ENCODE measurements at regions not wholly inside any gene's neighbourhood (a gene's known extent, or its start where the extent isn't known, plus 50 kb on each side); places are given as distances from the start of the nearest gene placed in this dataset.
"Not testable (repeated sequence)": the region's sequence is repeated elsewhere in the genome, so short reads cannot be mapped to it uniquely, and the experiment has no call there.

DNA sequence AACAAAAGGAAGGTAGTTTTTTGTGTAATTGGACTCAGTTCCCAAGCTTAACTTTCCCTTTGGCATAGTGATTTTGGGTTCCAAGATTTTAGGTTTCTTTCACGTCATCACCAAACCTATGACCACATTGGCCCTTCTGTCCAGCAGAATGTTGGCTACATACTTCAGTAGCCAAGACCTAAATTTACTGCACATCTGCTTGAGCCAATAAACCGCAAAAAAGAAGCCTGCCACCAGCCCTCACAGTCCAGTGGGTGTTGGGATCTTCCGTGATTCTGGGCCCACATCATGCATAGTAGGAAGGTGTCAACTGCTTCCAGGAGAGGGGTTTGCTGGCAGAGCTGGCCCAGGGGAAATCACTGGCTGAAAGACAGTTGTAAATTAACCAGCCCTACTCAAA lies 57.6 kb upstream of the LIPC start:
- Histone ChIP-seq H3K36me3 (ENCODE audit: insufficient read depth, low read depth, low read length) (no peaks in the 10 kb centered on the region), H3K4me3 (ENCODE audit: low read length) (no peak overlapping the region), H3K27ac (ENCODE audit: low read length) (no peak overlapping the region), H3K4me1 (ENCODE audit: insufficient read depth, low read length) (no peaks in the 10 kb centered on the region), H3K9me3 (ENCODE audit: insufficient read depth, low read depth, low read length) (peaks cover 19% of the 10 kb centered on the region), H3K27me3 (ENCODE audit: insufficient read depth, low read length) (no peaks in the 10 kb centered on the region), H3K9ac (ENCODE audit: low read depth, low read length) (no peak overlapping the region)

DNA sequence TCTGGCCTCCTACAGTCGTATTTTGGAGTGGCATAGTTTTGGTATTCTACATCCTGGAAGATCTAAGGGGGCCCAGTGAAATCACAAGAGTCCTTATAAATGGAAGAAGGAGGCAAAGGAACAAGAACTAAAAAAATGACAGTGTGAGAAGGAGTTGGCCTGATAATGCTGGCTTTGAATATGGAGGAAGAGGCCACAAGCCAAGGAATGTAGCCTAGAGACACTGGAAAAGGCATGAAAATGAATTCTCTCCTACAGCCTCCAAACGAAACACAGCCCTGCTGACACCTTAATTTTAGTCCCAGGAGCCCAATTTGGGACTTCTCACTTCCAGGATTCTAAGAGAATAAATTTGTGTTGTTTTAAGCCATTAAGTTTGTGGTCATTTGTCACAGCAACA lies 54.6 kb upstream of the LIPC start:
- H3K27me3 ChIP-seq (ENCODE audit: insufficient read depth, low read length): no peaks in the 10 kb centered on the region
- peaks cover 14% of the 10 kb centered on the region for H3K9me3 ChIP-seq (ENCODE audit: insufficient read depth, low read depth, low read length)
- no peaks in the 10 kb centered on the region for H3K4me1 ChIP-seq (ENCODE audit: insufficient read depth, low read length)
- H3K4me3 ChIP-seq (ENCODE audit: low read length): no peak overlapping the region
- H3K9ac ChIP-seq (ENCODE audit: low read depth, low read length): no peak overlapping the region
- no peaks in the 10 kb centered on the region for H3K36me3 ChIP-seq (ENCODE audit: insufficient read depth, low read depth, low read length)
- H3K27ac ChIP-seq (ENCODE audit: low read length): no peak overlapping the region

DNA sequence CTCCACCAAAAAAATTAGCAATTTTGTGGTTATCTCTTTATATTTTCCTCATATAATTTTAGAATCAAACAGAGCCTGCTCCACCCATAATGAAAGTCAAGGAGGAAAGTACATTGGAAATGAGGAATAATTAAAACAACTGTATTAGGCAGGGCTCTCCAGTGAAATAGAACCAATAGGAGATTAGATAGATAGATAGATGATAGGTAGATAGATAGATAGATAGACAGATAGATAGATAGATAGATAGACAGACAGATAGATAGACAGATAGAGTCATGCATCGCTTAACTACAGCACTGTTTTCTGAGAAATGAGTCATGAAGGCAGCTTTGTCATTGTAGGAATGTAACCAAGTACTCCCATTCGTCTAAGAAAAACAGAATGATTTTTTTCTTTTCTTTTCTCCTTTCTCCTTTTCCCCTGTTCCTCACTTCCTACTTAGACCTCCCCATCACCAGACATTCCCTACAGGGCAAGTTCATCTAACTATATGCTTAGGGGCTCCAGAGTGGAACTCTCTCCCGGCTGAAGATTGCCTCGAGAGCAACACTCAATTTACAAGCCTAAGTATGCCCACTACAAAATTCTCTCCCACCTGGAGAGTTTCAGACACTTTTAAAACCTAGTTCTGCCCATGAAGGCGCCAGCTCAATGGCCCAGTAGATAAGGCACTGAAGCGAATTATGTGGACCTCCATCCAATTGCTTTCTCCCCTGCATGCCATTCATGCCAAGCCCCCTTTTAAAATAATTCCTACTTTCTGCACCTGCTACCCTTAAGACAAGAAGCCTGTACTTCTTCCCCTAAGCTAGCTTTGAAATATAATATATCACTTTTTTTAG lies 53.3 kb upstream of the LIPC start:
- Histone ChIP-seq H3K36me3 (ENCODE audit: insufficient read depth, low read depth, low read length) (no peaks in the 10 kb centered on the region), H3K4me1 (ENCODE audit: insufficient read depth, low read length) (peaks cover 1% of the 10 kb centered on the region), H3K27ac (ENCODE audit: low read length) (no peak overlapping the region), H3K27me3 (ENCODE audit: insufficient read depth, low read length) (no peaks in the 10 kb centered on the region), H3K9me3 (ENCODE audit: insufficient read depth, low read depth, low read length) (peaks cover 3% of the 10 kb centered on the region; the same call in 1 of the 2 replicates), H3K4me3 (ENCODE audit: low read length) (no peak overlapping the region), H3K9ac (ENCODE audit: low read depth, low read length) (no peak overlapping the region)

DNA sequence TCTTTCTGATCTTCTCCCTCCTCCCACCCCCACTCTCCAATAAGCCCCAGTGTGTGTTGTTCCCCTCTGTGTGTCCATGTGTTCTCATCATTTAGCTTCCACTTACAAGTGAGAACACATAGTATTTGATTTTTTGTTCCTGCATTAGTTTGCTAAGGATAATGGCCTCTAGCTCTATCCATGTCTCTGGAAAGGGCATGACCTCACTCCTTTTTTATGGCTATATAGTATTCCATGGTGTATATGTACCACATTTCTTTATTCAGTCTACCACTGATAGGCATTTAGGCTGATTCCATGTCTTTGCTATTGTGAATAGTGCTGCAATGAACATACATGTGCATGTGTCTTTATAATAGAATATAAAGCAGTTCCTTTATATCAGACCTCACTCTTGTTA lies 52.3 kb upstream of the LIPC start:
- not testable (repeated sequence) for H3K4me1 ChIP-seq (ENCODE audit: insufficient read depth, low read length); H3K27me3 ChIP-seq (ENCODE audit: insufficient read depth, low read length); H3K4me3 ChIP-seq (ENCODE audit: low read length); H3K9ac ChIP-seq (ENCODE audit: low read depth, low read length); H3K27ac ChIP-seq (ENCODE audit: low read length); H3K36me3 ChIP-seq (ENCODE audit: insufficient read depth, low read depth, low read length); H3K9me3 ChIP-seq (ENCODE audit: insufficient read depth, low read depth, low read length)

DNA sequence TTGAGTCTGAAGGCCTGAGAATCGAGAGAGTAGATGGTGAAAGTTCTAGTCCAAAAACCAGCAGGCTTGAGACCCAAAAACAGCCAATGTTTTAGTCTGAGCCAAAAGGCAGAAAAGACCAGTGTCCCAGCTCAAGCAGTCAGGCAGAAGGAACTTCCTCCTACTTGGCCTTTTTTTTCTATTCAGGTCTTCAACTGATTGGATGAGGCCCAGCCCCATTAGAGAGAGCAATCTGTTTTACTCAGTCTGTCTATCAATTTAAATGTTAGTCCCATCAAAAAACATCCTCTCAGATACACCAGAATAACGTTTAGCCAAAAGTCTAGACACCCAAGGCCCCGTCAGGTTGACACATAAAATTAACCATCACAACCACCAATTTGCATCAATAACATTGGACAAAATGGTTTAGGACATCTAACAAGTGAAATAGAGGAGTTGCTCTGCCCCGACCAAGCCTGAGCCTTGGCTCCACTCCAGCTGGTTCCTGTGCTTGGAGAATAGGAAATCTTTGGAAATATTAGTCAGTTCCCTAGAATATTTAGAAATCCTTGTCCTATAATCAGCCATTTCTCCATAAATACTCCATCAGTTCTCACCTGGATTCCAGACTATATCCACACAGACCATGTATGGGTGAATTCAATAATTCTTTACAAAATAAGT lies 51.4 kb upstream of the LIPC start:
- H3K4me1 ChIP-seq (ENCODE audit: insufficient read depth, low read length): peaks cover 3% of the 10 kb centered on the region
- H3K9ac ChIP-seq (ENCODE audit: low read depth, low read length): no peak overlapping the region
- no peaks in the 10 kb centered on the region for H3K36me3 ChIP-seq (ENCODE audit: insufficient read depth, low read depth, low read length)
- no peaks in the 10 kb centered on the region for H3K27me3 ChIP-seq (ENCODE audit: insufficient read depth, low read length)
- H3K27ac ChIP-seq (ENCODE audit: low read length): no peak overlapping the region
- no peak overlapping the region for H3K4me3 ChIP-seq (ENCODE audit: low read length)
- H3K9me3 ChIP-seq (ENCODE audit: insufficient read depth, low read depth, low read length): peaks cover 3% of the 10 kb centered on the region; the same call in 1 of the 2 replicates

DNA sequence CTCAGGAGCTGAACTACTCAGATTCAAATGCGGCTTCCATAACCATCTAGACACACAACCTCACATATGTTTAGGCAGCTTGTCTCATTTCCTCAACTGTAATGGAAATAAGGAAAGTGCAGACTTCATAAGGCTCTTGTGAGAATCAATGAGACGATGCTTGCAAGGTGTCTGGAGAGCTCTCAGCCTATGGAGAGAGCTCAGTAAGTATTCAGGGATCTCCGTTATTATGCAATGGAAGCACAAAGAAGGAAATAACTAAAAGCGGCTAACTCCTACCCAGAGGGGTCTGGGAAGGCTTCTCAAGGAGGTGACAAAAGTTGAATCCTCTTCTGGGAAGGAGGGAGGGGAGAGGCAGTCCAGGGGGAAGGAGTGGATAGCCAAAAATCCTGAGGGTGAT lies 50.1 kb upstream of the LIPC start:
- Histone ChIP-seq H3K36me3 (ENCODE audit: insufficient read depth, low read depth, low read length) (no peaks in the 10 kb centered on the region), H3K4me3 (ENCODE audit: low read length) (no peak overlapping the region), H3K9me3 (ENCODE audit: insufficient read depth, low read depth, low read length) (peaks cover 3% of the 10 kb centered on the region; the same call in 1 of the 2 replicates), H3K9ac (ENCODE audit: low read depth, low read length) (no peak overlapping the region), H3K27me3 (ENCODE audit: insufficient read depth, low read length) (no peaks in the 10 kb centered on the region), H3K4me1 (ENCODE audit: insufficient read depth, low read length) (peaks cover 3% of the 10 kb centered on the region), H3K27ac (ENCODE audit: low read length) (no peak overlapping the region)

All from iPS-20b (cell line).